ENCODE measurements at regions not wholly inside any gene's neighbourhood (a gene's known extent, or its start where the extent isn't known, plus 50 kb on each side); places are given as distances from the start of the nearest gene placed in this dataset.

DNA sequence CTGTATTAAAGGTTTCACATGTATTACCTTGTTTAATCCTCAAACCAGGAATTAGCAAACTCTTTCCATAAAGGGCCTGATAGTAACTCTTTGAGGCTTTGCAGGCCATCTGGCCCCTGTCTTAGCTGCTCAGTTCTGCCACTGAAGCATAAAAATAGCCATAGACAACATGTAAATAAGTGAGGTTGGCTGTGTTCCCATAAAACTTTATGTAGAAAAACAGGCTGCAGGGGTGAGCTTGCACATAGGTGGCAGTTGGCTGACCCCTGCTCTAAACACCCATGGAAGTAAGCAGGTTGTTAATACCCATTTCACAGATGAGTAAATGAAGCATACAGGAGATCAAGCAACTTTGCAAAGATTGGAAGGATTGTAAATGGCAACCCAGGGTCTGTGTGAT is 1279.2 kb upstream of the AUTS2 start:
- no peak for TF ChIP-seq CTCF (IDR thresholded peaks at IDR 0.05; ENCODE audit: insufficient read depth, low read depth, low read length)
- no peak for TF ChIP-seq EZH2 (IDR thresholded peaks at IDR 0.05; ENCODE audit: insufficient read depth, low read length)

Data from astrocyte (in vitro differentiated cells and primary cell).